HG03103 (cell line): ENCODE measurements at regions not wholly inside any gene's neighbourhood (a gene's known extent, or its start where the extent isn't known, plus 50 kb on each side); places are given as distances from the start of the nearest gene placed in this dataset.
"Not testable (repeated sequence)": the region's sequence is repeated elsewhere in the genome, so short reads cannot be mapped to it uniquely, and the experiment has no call there.

Source experiments
- ATAC-seq: cut with Tn5 transposase; IDR thresholded peaks from one replicate; pipeline ENCODE4 v1.9.1; 2021; ENCODE audit warnings: low read depth; ENCODE audit not compliant: unreplicated experiment

GRCh38 chr17:20896153-20896649 lies 146.6 kb downstream of the USP22 start:
- ATAC-seq = no peak

GRCh38 chr17:20898726-20899125 lies 144.1 kb downstream of the USP22 start:
- not testable (repeated sequence) for ATAC-seq

DNA sequence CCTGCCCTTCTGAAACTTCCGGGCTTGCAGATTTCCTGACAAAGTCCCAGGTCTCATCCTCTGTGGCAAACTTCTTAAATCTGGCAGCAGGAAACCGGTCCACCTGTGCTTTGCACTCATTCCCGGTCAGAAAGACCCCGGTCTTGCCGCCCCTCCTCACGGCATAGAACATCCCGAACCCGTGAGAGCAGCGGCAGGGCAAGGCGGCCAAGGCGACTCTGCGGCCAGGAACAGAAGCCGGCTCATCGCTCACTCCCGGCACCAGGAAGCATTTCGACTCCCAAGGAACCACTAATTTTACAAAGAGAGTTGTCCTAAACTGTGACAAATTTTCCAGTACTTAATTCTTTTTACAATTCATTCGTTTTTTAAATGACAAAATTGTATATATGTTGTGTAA lies 140.3 kb downstream of the USP22 start:
- not testable (repeated sequence) for ATAC-seq

DNA sequence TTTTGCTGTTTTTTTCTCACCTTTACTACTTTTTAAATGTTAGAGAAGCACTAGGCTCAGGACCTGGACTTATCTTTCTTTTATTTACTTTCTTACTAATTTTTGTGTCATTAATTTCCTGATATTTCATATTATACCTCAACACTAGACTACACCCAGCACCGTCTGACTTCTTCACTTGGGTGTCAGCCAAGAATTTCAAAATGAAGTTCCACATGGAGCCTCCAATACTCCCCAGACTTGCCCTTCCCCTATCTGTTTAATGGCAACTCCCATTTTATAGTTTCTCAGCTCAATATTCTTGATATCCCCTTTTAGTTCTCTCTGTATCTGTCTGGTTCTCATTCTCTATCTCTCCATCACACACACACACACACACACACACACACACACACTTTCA lies 139.3 kb downstream of the USP22 start:
- not testable (repeated sequence) for ATAC-seq

DNA sequence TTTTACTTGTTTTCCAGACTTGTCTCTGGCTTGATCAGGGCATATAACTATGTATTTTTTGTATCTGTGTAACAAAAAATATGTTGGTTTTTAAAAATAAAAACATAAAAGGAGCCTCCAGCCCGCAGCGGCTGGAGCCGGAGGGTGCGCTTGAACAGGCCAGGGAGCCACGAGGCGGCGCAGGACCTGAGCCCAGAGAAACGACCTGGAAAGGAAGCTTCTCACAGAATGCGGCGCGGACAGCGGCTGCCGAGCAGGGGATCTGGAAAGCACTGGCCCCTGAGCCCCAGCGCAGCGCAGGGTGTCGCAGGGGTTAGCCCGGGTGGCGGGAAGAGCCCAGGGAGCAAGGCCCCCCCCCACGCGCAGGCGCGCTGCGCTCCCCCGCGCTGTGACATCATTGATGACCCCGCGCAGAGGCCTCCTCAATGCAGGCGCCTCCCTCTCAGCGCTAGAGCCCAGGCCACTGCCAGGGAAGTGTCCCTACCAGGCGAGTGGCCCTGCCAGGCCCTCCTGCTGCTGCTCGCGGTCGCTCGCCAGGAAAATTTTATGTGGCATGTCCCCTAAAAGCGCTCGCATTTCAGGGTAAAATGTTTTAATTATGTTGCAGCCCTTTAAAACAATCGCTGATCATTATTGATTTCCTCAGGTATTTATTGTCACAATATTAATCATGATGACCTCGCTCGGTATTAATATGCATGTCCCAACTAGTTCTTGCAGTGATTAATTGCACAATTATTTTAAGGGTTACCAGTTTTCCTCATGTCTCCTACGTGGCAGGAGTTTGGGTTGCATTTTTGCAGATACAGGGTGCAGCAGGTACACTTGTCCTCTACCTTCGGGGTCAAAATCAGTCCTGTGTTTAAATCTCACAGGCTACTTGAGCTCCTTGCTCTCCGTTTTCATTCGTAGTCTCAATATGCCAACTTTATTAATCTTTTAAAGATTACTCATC lies 134.2 kb downstream of the USP22 start:
- ATAC-seq = peak; percentile 95

GRCh38 chr17:20914658-20915057 lies 128.2 kb downstream of the USP22 start:
- no peak for ATAC-seq

DNA sequence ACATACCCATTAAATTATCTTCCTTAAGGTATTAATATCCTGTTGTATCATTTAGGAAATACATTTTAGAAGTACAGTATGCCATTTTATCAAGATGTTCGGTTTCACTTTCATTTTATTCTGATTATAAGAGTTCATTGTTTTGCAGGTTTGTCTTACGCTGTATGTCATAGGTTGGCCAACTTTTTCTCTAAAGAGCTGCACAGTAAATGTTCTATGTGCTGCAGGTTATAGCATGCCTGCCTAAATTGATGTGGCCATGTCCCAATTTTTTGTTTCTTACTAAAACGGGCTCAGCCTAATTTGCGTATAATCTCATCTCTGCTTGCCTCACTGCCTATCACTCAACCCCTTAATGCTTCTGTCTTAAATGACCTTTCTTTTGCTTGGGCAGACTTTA lies 126.4 kb downstream of the USP22 start:
- ATAC-seq = no peak

DNA sequence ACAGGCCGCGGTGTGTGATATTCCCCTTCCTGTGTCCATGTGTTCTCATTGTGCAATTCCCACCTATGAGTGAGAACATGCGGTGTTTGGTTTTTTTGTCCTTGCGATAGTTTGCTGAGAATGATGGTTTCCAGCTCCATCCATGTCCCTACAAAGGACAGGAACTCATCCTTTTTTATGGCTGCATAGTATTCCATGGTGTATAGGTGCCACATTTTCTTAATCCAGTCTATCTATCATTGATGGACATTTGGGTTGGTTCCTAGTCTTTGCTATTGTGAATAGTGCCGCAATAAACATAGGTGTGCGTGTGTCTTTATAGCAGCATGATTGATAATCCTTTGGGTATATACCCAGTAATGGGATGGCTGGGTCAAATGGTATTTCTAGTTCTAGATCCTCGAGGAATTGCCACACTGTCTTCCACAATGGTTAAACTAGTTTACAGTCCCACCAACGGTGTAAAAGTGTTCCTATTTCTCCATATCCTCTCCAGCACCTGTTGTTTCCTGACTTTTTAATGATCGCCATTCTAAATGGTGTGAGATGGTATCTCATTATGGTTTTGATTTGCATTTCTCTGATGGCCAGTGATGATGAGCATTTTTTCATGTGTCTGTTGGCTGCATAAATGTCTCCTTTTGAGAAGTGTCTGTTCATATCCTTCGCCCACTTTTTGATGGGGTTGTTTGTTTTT lies 125.1 kb downstream of the USP22 start:
- not testable (repeated sequence) for ATAC-seq

GRCh38 chr17:20920095-20920814 lies 122.6 kb downstream of the USP22 start:
- no peak for ATAC-seq

GRCh38 chr17:20920815-20921199 lies 122.0 kb downstream of the USP22 start:
- no peak for ATAC-seq

GRCh38 chr17:20922128-20922670 lies 120.6 kb downstream of the USP22 start:
- no peak for ATAC-seq

GRCh38 chr17:20924306-20924705 lies 118.5 kb downstream of the USP22 start:
- no peak for ATAC-seq

DNA sequence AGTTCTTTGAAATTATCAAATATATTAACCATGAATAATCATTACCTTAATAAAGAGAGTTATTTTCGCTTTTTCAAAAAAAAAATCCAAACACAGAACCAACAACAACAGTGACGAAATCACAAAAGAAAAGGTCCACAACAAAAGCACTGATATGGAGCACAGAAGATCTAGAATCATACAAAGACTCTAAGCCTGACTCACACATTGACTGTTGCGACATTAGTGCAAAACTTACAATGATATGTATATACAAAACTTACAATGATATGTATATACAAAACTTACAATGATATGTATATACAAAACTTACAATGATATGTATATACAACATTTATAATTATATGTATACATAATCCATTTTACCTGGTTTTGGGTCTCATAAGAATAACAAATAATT lies 117.7 kb downstream of the USP22 start:
- no peak for ATAC-seq

- no peak for ATAC-seq
Observed at GRCh38 chr17:20925954-20926353, 116.9 kb downstream of the USP22 start.

DNA sequence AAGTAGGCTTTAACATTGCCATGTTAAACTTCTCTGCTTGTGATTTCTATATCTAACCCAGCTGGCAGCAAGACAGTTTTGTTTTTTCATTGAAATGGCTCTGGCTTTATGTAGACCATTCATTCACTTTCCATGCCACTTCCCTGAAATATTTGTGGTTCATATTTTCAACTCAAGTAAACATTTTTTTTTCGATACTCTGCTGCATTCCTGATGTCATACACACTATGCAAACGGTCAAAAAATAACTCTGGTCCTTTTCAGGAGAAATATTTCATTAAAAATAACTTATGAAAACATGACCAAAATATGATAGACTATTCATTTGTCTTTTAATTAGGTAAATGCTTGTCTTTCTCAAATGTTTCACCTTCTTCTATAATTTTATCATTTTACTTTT lies 116.3 kb downstream of the USP22 start:
- no peak for ATAC-seq

- ATAC-seq = no peak
Observed at GRCh38 chr17:20927308-20927977, 115.4 kb downstream of the USP22 start.

GRCh38 chr17:20929334-20929733 lies 113.5 kb downstream of the USP22 start:
- no peak for ATAC-seq

DNA sequence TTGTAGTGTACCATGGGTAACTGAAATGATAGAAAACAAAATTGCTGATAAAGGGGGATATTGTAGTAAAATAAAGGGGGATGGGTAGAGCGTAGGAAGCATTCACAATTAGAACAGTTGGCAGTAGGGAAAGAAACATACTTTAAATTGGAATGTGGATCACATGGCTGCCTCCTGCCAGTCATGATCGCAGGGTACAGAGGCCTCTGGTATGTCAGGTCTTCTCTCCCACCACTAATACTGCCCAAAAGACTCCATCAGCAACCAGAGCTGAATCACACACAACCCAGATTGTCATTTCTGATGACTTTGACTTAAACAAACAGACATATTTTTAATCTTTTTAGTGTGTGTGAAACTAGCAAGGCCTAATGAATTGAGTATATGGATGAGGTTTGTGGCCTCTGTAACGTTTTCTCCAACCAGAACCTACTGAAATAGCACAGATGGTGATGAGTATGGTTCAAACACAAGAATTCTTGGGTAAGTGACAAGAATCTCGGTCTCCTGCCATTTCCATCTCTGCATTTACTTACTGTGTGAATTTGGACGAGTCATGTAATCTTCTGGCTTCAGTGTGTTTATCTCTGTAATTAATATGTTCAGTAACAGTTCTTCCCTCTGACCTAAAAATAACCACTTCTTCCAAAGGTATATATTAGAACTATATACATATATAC lies 112.6 kb downstream of the USP22 start:
- no peak for ATAC-seq

DNA sequence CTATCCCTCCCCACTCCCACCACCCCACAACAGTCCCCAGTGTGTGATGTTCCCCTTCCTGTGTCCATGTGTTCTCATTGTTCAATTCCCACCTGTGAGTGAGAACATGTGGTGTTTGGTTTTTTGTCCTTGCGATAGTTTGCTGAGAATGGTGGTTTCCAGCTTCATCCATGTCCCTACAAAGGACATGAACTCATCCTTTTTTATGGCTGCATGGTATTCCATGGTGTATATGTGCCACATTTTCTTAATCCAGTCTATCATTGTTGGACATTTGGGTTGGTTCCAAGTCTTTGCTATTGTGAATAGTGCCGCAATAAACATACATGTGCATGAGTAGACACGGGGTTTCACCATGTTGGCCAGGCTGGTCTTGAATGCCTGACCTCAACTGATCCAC lies 109.8 kb downstream of the USP22 start:
- not testable (repeated sequence) for ATAC-seq

GRCh38 chr17:20934288-20934687 lies 108.5 kb downstream of the USP22 start:
- ATAC-seq = no peak
